GF-D8 (cell line): ENCODE measurements at regions not wholly inside any gene's neighbourhood (a gene's known extent, or its start where the extent isn't known, plus 50 kb on each side); places are given as distances from the start of the nearest gene placed in this dataset.

ENCODE experiments used
- DNase-seq: peaks from one replicate; lab custom pipeline; 2025; lab: John Stamatoyannopoulos, UW

DNA sequence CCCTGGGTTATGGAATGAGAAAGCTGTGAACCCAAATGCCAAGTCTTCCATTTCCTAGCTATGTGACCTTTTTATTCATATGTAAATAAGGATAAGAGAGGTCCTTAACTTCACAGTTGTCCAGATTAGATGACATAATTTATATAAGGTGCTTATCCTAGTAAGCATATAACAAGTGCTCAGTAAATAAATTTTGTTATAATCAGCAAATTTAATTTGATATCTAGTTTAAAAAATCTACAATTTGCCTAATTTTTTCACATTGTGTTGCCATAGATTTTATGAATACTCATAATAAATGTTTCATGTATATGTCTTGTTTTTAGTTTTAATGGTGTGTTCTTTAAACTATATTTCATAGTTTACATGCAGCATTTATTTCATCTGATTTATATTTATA, 130.4 kb upstream of the SPRY1 start:
- no peak for DNase-seq

DNA sequence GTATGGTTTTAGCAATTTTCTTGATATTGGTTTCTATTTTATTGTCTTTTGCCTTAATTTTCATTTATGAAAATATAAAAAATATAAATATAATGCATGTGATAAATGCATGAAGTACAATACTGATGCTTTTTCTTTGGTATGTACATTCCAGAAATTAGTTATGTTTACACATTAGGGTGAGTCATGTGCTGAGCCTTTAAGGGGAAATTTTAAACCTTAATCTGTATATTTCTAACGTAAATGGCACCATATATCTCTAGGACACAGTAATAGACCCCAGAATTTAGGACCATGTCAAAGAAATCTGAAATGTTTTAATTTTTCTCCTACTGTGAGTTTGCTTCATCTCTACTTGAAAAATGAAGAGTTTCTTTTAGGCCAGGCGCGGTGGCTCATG, 117.8 kb upstream of the SPRY1 start:
- DNase-seq = no peak

DNA sequence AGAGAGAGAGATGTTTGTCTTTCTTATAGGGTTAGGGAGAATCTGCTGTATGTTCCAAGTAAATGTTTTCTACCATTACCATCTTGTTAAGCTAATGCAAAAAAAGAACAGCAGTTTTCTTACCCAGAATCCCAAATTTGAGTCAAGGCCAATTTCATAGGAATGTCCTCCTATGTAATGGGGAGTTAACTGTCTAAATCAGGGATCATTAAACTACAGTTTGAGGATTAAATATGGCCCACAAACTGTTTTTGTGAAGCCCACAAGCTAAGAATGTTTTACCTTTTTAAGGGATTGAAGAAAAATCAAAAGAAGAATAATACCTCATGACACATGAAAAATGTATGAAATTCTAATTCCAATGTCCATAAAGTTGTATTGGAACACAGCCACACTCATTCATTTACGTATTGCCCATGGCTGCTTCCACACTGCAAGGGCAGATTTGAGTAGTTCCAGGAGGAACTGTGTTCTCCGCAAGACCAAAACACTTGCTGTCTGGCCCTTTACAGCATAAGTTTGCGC, 113.2 kb upstream of the SPRY1 start:
- DNase-seq = no peak

DNA sequence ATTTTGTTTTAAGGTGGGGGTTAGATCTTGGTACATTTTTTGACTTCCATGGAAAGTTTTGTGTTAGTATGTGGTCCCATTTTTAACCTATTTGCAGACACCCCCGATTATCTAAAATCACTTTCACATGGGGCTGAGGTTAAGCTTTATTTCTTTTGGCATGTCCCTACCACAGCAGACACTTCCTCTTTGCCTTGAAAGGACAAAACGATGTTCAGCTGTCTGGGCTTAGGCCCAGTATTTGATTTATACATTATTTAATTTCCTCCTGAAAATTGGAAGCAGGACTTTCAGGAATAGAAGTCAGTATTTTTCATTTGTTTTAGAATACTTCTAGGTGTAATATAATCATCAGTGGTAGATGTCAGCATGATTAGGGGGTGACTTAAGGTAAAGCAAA, 112.4 kb upstream of the SPRY1 start:
- no peak for DNase-seq

DNA sequence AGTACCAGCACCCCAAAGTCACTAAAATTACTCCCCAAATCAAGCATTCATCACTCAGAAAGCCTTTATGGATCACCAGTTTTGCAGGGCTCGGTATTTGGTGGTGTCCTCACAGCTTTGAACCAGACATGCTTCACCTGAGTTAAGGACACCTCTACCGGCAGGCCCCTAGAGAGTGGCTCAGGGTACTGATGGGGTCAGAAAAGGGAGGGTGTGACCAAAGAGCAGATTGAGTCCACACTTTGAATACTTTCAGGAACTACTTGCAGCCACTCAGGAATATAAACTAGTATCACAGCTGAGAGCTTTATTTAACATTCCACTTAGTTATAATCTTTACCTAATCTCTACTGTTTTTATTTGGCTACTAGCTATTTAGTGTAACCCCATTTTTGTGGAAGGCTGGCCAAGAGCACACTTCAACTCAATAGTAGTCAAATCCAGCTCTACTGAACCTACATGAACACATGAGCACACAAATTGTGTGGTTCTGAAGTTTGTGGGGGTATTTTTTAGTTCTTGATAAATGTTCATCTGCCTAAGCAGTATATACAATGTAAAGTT, 109.6 kb upstream of the SPRY1 start:
- no peak for DNase-seq

DNA sequence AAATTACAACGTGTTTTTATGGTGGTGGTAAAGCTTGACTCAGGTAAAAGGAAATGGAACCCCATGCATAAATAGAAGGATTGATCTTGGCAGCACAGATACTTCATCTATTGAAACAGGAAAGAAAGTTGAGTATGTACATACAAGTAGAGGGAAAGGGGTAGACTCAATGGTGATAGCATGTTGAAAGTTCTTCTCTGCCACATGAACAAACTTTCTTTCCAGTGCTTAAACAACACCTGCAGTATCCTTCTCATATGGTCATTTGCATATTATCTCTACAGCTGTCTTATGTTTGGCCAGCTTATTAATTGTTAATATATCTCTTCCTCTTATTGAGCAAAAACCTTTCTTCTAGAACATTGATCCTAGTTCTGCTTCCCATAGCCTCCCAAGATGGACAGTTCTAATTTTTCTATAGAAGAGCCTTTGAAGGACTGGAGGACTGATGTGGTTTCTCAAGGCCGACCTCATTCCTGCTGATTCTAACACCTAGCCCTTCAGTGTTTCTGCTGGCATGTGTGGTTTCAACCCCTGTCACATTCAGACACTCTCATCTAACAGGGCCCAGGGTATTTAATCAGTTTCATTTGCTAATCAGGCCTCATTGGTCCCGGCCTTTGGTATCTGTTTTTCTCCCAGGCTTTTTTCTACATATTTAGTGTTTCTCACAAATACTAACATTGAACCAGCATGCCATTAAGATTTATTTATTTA, 108.1 kb upstream of the SPRY1 start:
- DNase-seq = no peak

DNA sequence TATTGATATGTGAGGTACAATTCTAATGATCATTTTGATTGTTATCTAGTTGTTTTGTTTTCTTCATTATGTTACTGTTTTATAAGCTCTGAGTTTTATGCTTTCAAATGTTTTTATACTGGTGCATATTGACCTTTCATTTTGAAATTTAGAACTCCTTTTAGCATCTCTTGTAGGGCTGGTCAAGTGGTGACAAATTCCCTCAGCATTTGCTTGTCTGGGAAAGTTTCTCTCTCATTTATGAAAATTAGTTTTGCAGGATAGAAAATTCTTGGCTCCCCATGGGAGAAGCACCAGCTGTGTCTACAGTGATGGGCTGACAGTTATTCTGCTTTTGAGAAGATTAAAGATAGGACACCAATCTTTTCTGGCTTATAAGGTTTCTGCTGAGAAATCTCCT, 105.3 kb upstream of the SPRY1 start:
- DNase-seq = no peak

DNA sequence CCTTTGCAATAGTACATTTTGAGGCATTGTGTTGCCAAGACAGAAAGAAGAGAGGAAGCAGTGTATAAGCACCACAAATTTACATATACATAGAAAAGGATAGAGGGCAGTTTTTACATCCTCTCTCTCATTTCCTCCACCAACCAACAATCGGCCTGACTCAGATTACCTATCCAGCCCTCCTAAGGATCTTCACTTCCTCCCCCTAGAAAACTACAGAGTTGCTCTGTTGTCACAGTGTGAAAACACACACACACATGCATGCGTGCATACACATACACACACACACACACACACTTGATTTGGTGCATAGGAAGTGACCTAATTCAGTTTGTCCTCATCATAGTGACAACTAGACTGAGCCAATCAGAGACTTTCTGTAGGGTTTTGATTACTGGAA, 98.8 kb upstream of the SPRY1 start:
- no peak for DNase-seq

DNA sequence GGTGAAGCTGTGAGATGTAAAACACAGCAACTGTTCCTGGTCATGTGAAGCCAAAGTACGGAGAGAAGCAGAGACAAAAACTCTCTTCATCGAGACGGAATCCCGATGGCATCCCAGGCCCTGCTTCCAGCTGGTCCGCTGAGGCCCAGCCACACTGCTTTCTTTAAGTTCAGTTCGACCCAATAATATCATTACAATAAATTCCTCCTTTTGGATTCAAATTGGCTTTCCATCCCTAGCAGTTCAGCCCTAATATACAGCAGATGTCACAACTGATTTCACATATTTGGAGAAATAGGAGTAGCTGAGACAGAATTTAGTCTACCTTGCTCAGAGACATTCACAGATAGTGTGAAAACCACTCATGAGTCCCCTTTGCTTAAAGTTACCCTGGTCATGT, 98.3 kb upstream of the SPRY1 start:
- no peak for DNase-seq

DNA sequence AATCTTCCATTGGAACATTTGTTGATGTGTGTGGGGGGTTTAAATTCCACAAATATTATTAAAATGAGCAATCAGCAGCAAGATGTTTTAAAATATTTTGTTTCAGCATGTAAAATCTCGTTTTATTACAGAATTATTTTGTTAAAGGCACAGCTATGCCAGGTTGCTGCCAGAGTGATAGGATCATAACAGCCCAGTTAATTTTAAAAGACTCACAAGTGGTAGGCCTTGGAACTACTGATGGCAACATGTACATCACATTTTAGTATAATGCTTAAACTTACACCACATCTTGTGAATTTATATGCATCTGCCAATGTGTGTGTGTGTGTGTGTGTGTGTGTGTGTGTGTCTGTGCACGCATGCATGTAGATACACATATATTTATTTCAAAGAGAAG, 97.8 kb upstream of the SPRY1 start:
- DNase-seq = no peak

DNA sequence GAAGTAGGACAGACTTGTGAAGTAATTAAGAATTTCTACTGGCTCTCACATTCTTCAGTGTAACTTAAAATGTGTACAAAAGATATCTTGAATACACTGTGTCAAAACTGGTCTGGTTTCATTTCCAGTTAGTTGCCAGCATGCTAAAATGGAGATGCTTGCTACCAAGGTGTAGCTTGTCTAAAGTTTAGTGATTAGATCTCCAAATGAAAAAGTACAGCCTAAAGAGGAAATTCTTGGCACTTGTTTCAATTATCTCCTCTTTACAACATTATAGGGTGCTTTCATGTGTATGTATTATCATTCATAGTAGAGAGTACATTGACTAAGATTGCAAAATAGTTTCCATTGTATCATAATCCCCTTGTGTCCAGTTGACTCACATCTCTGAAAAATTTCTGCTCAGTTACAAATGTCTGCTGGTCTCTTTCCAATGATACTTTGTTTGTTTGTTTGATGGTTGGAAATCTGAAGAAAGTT, 97.3 kb upstream of the SPRY1 start:
- no peak for DNase-seq

DNA sequence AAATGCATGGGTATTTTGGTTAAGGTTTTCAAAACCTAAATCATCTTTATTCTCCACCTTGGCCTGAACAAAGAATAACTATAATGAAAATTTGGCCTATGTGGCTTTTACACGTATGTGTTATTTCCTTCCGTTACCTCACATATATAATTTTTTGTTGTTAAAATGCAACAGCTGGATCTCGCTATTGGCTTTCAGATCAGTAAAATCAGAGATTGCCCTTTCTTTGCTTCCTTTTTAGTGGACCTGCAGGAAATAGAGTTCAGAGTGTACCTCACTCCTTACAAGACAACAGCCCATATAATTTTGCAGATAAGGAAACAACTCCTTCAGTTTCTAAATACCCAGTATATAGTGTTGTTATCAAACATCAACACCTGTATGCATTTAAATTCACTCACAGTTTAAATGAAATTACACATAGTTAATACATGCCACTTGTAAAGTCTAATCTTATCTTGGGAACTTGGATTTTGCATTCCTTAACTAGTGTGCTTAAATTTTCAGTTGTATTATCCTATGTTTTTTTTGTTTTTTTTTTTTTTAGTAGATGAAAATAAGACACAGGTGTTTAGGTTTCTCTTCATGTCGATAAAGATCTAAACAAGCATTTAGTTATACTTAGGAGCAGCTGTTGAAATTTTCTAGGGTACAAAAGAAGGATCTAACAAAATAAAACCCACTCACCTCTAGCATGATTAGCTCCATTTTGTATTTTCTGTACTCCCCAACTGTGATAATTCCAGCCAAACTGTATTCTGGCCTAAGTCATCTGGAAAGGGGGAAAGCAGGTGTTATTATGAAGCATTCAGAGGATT, 96.2 kb upstream of the SPRY1 start:
- DNase-seq = no peak

DNA sequence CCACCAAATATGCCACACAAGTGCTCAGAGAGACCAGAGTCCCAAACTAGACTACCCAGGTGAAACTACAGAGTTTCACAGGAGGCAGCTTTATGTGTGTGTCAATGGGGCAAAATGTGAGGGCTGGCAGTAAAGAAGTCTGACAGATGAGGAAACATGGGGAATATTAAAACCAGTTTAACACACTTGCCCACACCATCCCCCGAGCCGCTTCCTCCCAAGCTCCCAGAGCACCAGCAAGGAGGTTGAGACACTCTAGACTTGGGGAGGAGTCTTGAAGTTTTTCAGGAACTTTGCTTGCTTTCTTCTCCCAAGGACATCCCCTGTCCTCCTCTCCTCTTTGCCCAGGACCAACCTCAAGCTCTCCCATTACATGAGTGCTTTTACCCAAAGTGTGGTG, 94.7 kb upstream of the SPRY1 start:
- no peak for DNase-seq

DNA sequence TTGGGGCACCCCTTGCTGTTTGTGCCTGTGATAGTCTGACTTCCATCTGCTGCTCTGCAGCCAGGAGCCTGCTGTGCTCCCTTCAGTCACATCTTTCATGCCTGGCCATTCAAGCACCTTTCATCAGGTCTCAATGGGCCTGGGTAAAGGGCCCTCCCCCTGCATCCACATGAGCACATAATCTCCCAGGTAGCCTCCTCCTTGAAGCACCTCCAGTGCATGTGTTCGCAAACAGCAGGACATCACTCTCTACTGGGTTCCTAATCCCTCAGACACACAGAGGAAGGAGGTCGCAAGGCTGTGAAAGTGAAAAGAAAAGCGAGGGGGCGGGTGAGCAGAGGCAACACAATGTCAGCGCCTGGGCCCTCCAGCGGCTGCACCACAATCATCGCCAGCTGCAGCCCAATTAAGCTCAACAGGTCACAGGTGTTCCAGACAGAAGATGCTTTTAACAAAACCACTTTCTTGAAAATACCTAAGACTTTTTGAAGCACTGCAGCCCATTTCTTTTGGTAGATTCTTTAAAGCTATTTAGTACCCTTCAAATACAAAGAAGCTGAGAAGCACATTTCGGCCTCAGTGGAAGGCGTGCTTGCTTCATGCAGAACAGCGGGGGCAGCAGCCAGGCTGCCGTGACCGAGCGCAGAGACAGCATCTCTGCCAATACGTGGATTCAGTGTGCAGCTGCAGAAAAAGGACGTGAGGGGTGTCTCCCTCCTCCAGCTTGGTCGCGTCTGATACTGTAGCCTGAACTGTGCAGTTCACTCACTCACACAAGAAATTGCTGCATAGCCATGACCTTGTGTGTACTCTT, 92.2 kb upstream of the SPRY1 start:
- DNase-seq = no peak

DNA sequence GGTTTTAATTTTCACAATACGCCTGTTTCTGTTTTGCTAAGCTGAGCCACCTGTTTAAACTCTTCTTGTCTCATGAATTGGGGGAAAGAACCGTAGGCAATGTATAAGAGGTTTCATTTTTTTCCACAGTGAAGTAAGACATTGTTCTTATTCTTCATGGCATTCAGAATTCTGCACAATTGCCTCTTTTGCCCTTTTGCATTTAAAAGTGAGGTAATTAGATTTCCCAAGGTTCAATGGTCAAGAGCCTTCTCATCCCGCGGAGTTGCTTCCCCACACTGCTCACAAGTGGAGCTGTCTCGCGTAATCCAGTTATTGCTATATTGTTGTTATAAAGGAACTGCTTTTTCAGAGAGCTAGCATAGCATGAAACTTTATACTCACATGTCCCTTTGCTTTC, 90.9 kb upstream of the SPRY1 start:
- no peak for DNase-seq

DNA sequence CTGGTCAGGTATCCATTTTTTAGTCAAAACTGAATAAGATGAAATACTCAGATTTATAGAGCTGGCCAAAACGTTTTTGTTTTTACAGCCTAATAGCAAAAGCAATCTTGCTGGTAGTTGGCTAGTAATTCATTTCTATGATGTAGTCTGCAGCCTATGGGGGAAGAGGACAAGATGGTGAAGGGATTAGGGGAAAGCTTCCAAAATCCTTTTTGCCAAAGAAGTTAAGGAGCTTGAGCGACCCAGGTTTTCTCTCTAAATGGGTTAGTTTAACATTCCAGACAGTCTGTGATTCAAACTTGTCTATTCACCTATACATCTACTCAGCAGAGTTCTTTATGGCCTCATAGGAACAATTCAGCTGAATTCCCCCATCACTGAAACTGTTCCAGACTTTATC, 89.8 kb upstream of the SPRY1 start:
- DNase-seq = no peak

DNA sequence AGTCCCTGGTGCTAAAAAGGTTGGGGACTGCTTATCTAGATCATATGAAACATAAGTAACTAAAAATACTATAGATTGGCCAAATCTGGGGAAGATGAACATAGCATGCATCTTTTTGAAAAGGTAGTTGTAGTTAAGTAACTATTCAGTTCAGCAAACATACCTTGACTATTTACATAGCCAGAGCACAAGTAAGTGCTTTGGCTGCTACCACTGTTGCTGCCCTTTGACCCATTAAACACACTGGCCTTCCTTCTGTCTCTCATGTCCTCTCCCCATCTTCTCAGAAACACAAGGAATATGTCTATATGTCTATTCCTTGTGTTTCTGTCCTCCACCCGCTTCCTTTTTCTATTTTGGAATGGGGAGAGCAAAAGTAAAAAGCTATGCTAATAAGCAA, 87.9 kb upstream of the SPRY1 start:
- no peak for DNase-seq

DNA sequence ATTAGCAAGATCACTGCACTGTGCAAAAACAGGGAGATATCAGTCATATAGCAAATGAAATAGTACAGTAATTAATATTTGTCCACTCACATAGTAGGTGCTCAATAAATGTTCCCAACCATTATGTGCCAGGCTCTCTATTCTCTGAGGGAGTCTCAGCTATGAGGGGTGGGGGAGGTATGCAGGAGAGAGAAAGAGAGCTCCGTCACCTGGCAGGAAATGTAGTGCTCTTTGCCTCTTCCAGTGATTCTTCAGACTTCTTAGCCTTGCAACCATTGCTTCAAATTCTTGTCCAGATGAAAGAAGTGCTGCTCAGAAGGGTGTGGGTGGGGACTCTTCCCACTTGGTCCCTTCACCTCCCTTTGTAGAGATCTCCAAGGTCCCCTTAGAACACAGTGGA, 84.5 kb upstream of the SPRY1 start:
- DNase-seq = no peak

DNA sequence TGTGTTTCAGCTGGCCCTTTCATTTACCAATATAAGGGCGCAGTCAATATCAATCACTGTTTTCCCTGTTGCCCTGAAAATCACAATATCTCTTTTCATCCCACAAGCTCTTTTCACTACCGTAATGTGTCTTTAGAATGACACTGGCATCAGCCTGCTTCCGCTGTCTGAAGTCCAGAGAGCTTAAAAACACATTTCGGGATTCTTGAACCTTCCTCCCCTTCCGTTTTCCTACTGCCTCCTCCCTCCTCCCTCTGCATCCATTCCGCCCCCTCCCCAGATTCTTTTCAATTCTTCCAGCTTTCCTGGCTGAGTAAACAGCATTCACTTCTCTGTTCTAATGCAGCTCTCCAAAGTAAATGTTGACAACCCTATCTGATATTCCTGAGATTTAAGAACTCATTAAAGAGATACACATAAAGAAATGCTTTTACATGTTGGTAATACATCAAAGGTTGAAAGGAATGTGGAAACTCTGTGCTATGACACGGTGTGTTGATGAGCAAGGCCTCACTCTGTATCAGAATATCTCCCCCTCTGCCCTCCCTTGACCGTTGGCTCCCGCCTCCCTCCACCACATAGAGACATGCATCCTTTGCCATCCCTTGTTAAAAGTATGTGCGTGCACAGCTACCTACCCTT, 83.5 kb upstream of the SPRY1 start:
- DNase-seq = no peak

DNA sequence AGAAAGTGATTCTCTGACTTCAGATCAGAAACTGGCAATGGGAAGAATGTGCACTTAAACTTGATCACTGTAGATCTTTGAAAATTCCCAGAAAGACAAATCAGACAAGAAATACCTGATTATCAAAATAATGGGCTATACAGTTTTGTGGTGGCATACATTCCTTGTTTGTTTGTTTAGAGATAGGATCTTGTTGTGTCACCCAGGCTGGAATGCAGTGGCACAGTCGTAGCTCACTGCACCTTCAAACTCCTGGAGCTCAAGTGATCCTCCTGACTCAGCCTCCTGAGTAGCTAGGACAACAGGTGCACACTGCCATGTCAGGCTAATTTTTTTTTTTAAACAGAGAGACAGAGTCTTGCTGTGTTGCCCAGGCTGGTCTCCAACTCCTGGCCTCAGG, 81.0 kb upstream of the SPRY1 start:
- no peak for DNase-seq

DNA sequence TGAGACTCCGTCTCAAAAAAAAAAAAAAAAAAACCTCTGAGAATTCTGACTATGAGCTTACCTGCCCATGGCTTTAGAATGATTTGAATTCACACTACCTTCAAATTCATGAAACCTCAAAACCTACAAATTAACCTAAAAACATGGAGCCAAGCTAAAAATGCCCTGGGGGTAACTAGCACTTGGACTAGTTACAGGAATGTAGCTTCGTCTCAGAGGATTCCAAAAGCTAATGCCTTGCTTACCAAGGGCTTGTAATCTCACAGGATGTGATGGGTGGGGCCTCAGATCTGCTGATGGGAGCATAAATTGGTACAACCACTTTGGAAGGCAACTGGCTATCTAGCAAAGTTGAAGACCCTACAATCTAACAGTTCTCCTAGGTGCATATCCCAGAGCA, 79.4 kb upstream of the SPRY1 start:
- no peak for DNase-seq

DNA sequence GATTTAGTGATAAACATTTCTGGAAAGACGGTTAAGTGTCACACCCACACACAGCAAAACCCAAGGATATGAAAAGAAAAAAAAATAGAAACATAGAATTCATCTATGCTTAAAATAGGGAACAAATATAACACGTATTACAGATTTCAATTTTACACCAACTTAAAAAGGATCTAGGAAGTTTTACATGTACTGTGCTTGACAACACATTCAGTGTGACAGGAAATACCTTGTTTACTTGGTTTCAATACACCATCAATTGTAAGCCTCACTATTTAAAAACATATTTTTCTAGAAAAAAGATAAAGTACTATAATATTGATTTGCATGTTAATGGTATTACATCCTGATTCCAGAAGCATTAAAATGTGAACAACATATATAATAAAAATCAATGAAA, 77.0 kb upstream of the SPRY1 start:
- DNase-seq = no peak
